K562 (cell line): ENCODE measurements at regions not wholly inside any gene's neighbourhood (a gene's known extent, or its start where the extent isn't known, plus 50 kb on each side); places are given as distances from the start of the nearest gene placed in this dataset.

ENCODE experiments used
- ATAC-seq: fragments of 200-7000 bp; cut with Tn5 transposase; 3 replicates; pipeline ENCODE4 v1.9.1; 2020; ENCODE audit warnings: moderate library complexity
- BruUV-seq: library from RNA; stranded (reverse); fragments of 400-500 nt; replicated peaks from 2 replicates; lab custom pipeline; 2021; lab: Mats Ljungman, UMichigan
- CTCF ChIA-PET: fragments of 300-600 bp; formaldehyde crosslinking; extraction: SDS; loops from one replicate; lab custom pipeline; 2021; ENCODE audit warnings: low intra/inter-chr PET ratio; lab: Yijun Ruan, JAX
- POLR2A ChIA-PET: fragments of 300-600, 350-650 bp; sonication (Branson Sonifier 250); formaldehyde crosslinking; extraction: SDS; loops from one replicate; lab custom pipeline; 2021; ENCODE audit warnings: antibody characterized with exemption, inconsistent platforms; lab: Yijun Ruan, JAX
- DNase-seq, 4 experiments: peaks; one replicate each; pipeline versions ENCODE4 v3.0.0 to v3.0.0-alpha.2; 2011 to 2018; ENCODE audit warnings: low spot score in 3 of 4, mixed read lengths in 3 of 4; ENCODE audit errors: extremely low read depth in 1 of 4
- FAIRE-seq: peaks from 2 replicates; lab custom pipeline; 2011; peaks lifted over from hg19 to GRCh38; lab: Jason Lieb, UNC
- H2AFZ ChIP-seq: 2 replicates; pipeline ENCODE4 v1.6.0; 2011; ENCODE audit warnings: low read depth, low read length, control low read depth, inconsistent platforms
- H3K27ac ChIP-seq: fragments of 200-600 bp; 3 replicates; pipeline ENCODE4 v1.8.0; 2011; ENCODE audit warnings: low read depth, mild to moderate bottlenecking, control low read depth, inconsistent platforms, low read length, moderate library complexity, mixed read lengths; ENCODE audit errors: extremely low read depth
- H3K27me3 ChIP-seq, 2 experiments: fragments of 300-600 bp in 1 of 2; 2 replicates in 1 of 2; 3 replicates in 1 of 2; pipeline versions ENCODE4 v1.6.0 to v1.8.0; 2011; ENCODE audit warnings: inconsistent platforms in 2 of 2, low read length in 2 of 2, mild to moderate bottlenecking in 1 of 2, mixed read lengths in 1 of 2, moderate library complexity in 1 of 2; ENCODE audit not compliant: control insufficient read depth in 2 of 2, insufficient read depth in 2 of 2
- H3K36me3 ChIP-seq: fragments of 300-600 bp; 3 replicates; pipeline ENCODE4 v1.8.0; 2011; ENCODE audit warnings: mild to moderate bottlenecking, low read length, inconsistent platforms; ENCODE audit not compliant: control insufficient read depth, insufficient read depth
- H3K4me1 ChIP-seq, 2 experiments: fragments of 200-600 bp in 1 of 2; replicated peaks in 1 of 2; 2 replicates in 1 of 2; 3 replicates in 1 of 2; pipeline versions ENCODE4 v1.5.1 to v1.8.0; 2011; ENCODE audit warnings: inconsistent platforms in 2 of 2, low read length in 2 of 2, mild to moderate bottlenecking in 1 of 2, mixed read lengths in 1 of 2, moderate library complexity in 1 of 2; ENCODE audit not compliant: control insufficient read depth in 2 of 2, insufficient read depth in 2 of 2
- H3K4me2 ChIP-seq: 2 replicates; pipeline ENCODE4 v1.6.1; 2011; ENCODE audit warnings: low read length, control low read depth, inconsistent platforms, mixed read lengths; ENCODE audit not compliant: insufficient read depth
- H3K4me3 ChIP-seq: fragments of 200-600 bp; sonication (generic), shearing (Covaris generic); 2 replicates; pipeline ENCODE4 v1.5.1; 2016; ENCODE audit warnings: control low read depth, inconsistent platforms
- H3K79me2 ChIP-seq: fragments of 200-600 bp; 3 replicates; pipeline ENCODE4 v1.8.0; 2011; ENCODE audit warnings: low read length, inconsistent platforms; ENCODE audit not compliant: control insufficient read depth, insufficient read depth
- H3K9ac ChIP-seq, 2 experiments: 2 replicates each; pipeline versions ENCODE4 v1.6.0 to v1.6.1; 2011; ENCODE audit warnings: low read depth in 2 of 2, low read length in 2 of 2, control low read depth in 1 of 2, inconsistent platforms in 1 of 2, mild to moderate bottlenecking in 1 of 2, mixed read lengths in 1 of 2; ENCODE audit not compliant: insufficient read depth in 1 of 2
- H3K9me1 ChIP-seq: one replicate; pipeline ENCODE4 v1.6.0; 2011; ENCODE audit warnings: inconsistent platforms, mild to moderate bottlenecking, low read length, moderate library complexity; ENCODE audit not compliant: control insufficient read depth, insufficient read depth
- H3K9me3 ChIP-seq: replicated peaks from 2 replicates; pipeline ENCODE4 v1.5.1; 2011; ENCODE audit warnings: low read depth, low read length, inconsistent platforms; ENCODE audit not compliant: control insufficient read depth, insufficient read depth
- H4K20me1 ChIP-seq: replicated peaks from 2 replicates; pipeline ENCODE4 v1.6.1; 2011; ENCODE audit warnings: low read length, inconsistent platforms, mixed read lengths; ENCODE audit not compliant: control insufficient read depth, insufficient read depth
- ADNP ChIP-seq: fragments of 200-800 bp; sonication (Bioruptor generic); IDR thresholded peaks from 2 replicates; pipeline ENCODE4 v1.6.1; 2016; ENCODE audit warnings: missing genetic modification characterization, missing compliant biosample characterization
- ARID1B ChIP-seq: fragments of 450-650 bp; IDR thresholded peaks from 2 replicates; pipeline ENCODE4 v1.6.1; 2016; ENCODE audit warnings: antibody characterized with exemption, mild to moderate bottlenecking, inconsistent platforms
- BCOR ChIP-seq: fragments of 450-650 bp; IDR thresholded peaks from 2 replicates; pipeline ENCODE4 v1.6.1; 2016
- CTBP1 ChIP-seq: fragments of 450-650 bp; IDR thresholded peaks from 2 replicates; pipeline ENCODE4 v1.6.1; 2016; ENCODE audit warnings: borderline replicate concordance
- EP300 ChIP-seq: IDR thresholded peaks from 2 replicates; pipeline ENCODE4 v1.6.1; 2012; ENCODE audit warnings: low read length, improper control_type of control experiment
- GATAD2A ChIP-seq: fragments of 450-650 bp; IDR thresholded peaks from 2 replicates; pipeline ENCODE4 v1.6.1; 2017
- HDAC1 ChIP-seq, 2 experiments: fragments of 450-650 bp; IDR thresholded peaks; 2 replicates each; pipeline ENCODE4 v1.6.1; 2016 to 2017; ENCODE audit warnings: inconsistent platforms in 1 of 2, mild to moderate bottlenecking in 1 of 2, moderate library complexity in 1 of 2
- MTA1 ChIP-seq: fragments of 450-650 bp; IDR thresholded peaks from 2 replicates; pipeline ENCODE4 v1.6.1; 2017; ENCODE audit warnings: borderline replicate concordance
- OTX1 ChIP-seq: fragments of 450-650 bp; formaldehyde crosslinking; IDR thresholded peaks from 2 replicates; pipeline ENCODE4 v1.4.0; 2022; ENCODE audit warnings: mild to moderate bottlenecking
- RBM25 ChIP-seq: fragments of 200-400 bp; formaldehyde crosslinking; IDR thresholded peaks from 2 replicates; pipeline ENCODE4 v1.6.1; 2018; ENCODE audit warnings: low read length, low read depth, moderate library complexity; ENCODE audit not compliant: severe bottlenecking
- RCOR1 ChIP-seq, 2 experiments: IDR thresholded peaks; 2 replicates each; pipeline ENCODE4 v1.6.1; 2012; ENCODE audit warnings: low read depth in 2 of 2, low read length in 2 of 2, borderline replicate concordance in 1 of 2, improper control_type of control experiment in 1 of 2
- SMARCA4 ChIP-seq: fragments of 450-650 bp; IDR thresholded peaks from 2 replicates; pipeline ENCODE4 v1.6.1; 2016
- SP1 ChIP-seq: sonication (generic); formaldehyde crosslinking; IDR thresholded peaks from 2 replicates; pipeline ENCODE4 v1.8.1; 2022; ENCODE audit warnings: mild to moderate bottlenecking, missing genetic modification reagents
- TRIM28 ChIP-seq: fragments of 450-650 bp; IDR thresholded peaks from 2 replicates; pipeline ENCODE4 v1.6.1; 2017
- XRCC4 ChIP-seq: IDR thresholded peaks from one replicate; pipeline ENCODE4 v1.6.1; 2011; ENCODE audit not compliant: insufficient read depth, insufficient read length; ENCODE audit errors: extremely low read depth
- ZEB2 ChIP-seq: fragments of 450-650 bp; IDR thresholded peaks from 2 replicates; pipeline ENCODE4 v1.6.1; 2016
- ZNF282 ChIP-seq: sonication (generic); formaldehyde crosslinking; IDR thresholded peaks from 2 replicates; pipeline ENCODE4 v1.8.1; 2023; ENCODE audit warnings: missing genetic modification reagents
- WGBS: fragments of 100-300 bp; shearing (Covaris generic); methylation state at CpG from one replicate; pipeline ENCODE4 v1.1.6; 2016; ENCODE audit warnings: low coverage, mixed read lengths; ENCODE audit not compliant: insufficient coverage; ENCODE audit errors: missing lambda C conversion rate; 5-methylcytosine and 5-hydroxymethylcytosine counted together
- in situ Hi-C: fragments of 300-500 bp; cut with MboI; formaldehyde crosslinking; loops from 4 replicates; pipeline ENCODE4 v1.15.0; 2018; ENCODE audit warnings: inconsistent platforms, mixed read lengths
- intact Hi-C: fragments of 100-400 bp; cut with micrococcal nuclease; formaldehyde crosslinking; loops from 2 replicates; pipeline ENCODE4 v1.14.2; 2022
- TF ChIP-seq, protein P1 (sequence below): fragments of 250-450 bp; sonication (Bioruptor Pico); IDR thresholded peaks from 2 replicates; pipeline ENCODE4 v1.8.0; 2022; ENCODE audit warnings: moderate library complexity, mild to moderate bottlenecking, inconsistent platforms
- TF ChIP-seq, protein P2 (sequence below), 3 experiments: fragments of 200-800 bp in 1 of 3; fragments of 250-450 bp in 1 of 3; fragments of 450-650 bp in 1 of 3; sonication (Bioruptor Pico) in 1 of 3; sonication (Bioruptor generic) in 1 of 3; formaldehyde crosslinking in 1 of 3; IDR thresholded peaks; 2 replicates each; pipeline versions ENCODE4 v1.6.1 to v1.8.0; 2016 to 2022; ENCODE audit warnings: mild to moderate bottlenecking in 2 of 3, missing genetic modification characterization in 2 of 3, missing compliant biosample characterization in 1 of 3, moderate library complexity in 1 of 3

DNA sequence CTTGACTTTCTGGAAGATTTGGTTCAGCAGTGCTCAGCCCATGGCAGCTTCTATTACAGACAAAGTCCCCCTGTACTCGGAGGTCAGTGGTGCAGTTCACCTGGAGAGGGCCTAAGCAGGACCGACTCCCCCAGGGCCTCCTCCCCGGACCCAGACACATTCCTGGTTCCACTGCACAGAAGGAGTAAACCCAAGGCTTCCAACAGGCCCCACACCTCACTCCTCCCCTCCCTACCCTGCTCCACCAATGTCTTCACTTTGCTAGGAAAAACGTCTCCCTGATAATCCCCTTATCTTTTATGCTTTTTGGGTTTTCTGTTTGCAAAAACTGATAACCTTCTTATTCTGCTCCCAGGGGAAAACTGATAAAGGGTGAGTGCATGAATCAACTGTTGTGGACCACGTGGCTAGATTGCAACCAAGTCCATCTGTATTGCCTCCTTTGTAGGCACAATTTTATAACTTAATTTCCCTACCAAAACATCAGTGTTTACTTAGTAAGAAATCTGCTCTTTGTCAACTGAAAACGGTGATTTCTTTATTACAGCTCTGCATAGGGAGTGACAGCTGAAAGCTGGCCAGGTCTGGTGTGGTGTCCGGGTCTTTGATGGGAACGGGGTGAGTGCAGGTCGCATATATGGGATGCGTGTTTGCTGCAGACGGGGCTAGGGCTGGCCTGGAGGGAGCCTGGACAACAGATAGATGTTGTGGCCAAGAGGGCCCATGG is 202.5 kb downstream of the GLI2 start:
- ChIA-PET POLR2A (interaction anchor here (0.6 kb wide), 1 partner anchor 46 kb away, joined by 3 read pairs; no protein-coding TSS in a partner anchor), CTCF (no interaction called here)
- Histone ChIP-seq H3K4me1 (peaks cover 39 to 44% of the 10 kb centered on the region in 2 experiments), H3K9me3 (no peaks in the 10 kb centered on the region), H3K4me3 (no peak overlapping the region), H3K79me2 (no peaks in the 10 kb centered on the region), H3K4me2 (peak overlapping the region; percentile 51), H2AFZ (no peak overlapping the region), H3K9ac (no peak overlapping the region), H3K9me1 (no peaks in the 10 kb centered on the region), H4K20me1 (no peaks in the 10 kb centered on the region; the same call in 1 of the 2 replicates), H3K27ac (no peak overlapping the region), H3K36me3 (no peaks in the 10 kb centered on the region; the same call in 2 of the 3 replicates), H3K27me3 (no peaks in the 10 kb centered on the region; a peak in 1 of 5 replicates)
- WGBS = 3% methylated on average over 11 of the region's 11 CpGs
- no peak for FAIRE-seq
- DNase-seq = peak; percentile 31 to 60 (median 42)
- BruUV-seq = no TSS peak
- intact Hi-C loops (no loop called here), in situ Hi-C loops (no loop called here)
- peak; percentile 60 for ATAC-seq
- TF ChIP-seq XRCC4 (no peak), HDAC1 (IDR thresholded peaks at IDR 0.05) (peak in 1 of 2 experiments; percentile 69; a peak in 2 of 4 replicates), SMARCA4 (peak; percentile 80), CTBP1 (peak; percentile 77; the same call in 1 of the 2 replicates), EP300 (peak; percentile 87), BCOR (0 out of 2 replicates have a peak, but pooled peaks have one; percentile 17), RBM25 (no peak), SP1 (CRISPR knock-in tag) (no peak), TRIM28 (no peak), ARID1B (peak; percentile 91), ADNP (tag) (peak; percentile 33; the same call in 1 of the 2 replicates), OTX1 (no peak), ZNF282 (CRISPR knock-in tag) (no peak), GATAD2A (no peak), RCOR1 (IDR thresholded peaks at IDR 0.05; ENCODE audit: borderline replicate concordance in 1 of 2, low read depth in 2 of 2, low read length in 2 of 2) (peak in 1 of 2 experiments; percentile 66; a peak in 2 of 4 replicates), ZEB2 (peak; percentile 68; the same call in 1 of the 2 replicates), MTA1 (peak; percentile 71; the same call in 1 of the 2 replicates)
- TF ChIP-seq, protein P1, sequence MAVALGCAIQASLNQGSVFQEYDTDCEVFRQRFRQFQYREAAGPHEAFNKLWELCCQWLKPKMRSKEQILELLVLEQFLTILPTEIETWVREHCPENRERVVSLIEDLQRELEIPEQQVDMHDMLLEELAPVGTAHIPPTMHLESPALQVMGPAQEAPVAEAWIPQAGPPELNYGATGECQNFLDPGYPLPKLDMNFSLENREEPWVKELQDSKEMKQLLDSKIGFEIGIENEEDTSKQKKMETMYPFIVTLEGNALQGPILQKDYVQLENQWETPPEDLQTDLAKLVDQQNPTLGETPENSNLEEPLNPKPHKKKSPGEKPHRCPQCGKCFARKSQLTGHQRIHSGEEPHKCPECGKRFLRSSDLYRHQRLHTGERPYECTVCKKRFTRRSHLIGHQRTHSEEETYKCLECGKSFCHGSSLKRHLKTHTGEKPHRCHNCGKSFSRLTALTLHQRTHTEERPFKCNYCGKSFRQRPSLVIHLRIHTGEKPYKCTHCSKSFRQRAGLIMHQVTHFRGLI = 0 out of 2 replicates have a peak, but pooled peaks have one; percentile 16
- TF ChIP-seq, protein P2, sequence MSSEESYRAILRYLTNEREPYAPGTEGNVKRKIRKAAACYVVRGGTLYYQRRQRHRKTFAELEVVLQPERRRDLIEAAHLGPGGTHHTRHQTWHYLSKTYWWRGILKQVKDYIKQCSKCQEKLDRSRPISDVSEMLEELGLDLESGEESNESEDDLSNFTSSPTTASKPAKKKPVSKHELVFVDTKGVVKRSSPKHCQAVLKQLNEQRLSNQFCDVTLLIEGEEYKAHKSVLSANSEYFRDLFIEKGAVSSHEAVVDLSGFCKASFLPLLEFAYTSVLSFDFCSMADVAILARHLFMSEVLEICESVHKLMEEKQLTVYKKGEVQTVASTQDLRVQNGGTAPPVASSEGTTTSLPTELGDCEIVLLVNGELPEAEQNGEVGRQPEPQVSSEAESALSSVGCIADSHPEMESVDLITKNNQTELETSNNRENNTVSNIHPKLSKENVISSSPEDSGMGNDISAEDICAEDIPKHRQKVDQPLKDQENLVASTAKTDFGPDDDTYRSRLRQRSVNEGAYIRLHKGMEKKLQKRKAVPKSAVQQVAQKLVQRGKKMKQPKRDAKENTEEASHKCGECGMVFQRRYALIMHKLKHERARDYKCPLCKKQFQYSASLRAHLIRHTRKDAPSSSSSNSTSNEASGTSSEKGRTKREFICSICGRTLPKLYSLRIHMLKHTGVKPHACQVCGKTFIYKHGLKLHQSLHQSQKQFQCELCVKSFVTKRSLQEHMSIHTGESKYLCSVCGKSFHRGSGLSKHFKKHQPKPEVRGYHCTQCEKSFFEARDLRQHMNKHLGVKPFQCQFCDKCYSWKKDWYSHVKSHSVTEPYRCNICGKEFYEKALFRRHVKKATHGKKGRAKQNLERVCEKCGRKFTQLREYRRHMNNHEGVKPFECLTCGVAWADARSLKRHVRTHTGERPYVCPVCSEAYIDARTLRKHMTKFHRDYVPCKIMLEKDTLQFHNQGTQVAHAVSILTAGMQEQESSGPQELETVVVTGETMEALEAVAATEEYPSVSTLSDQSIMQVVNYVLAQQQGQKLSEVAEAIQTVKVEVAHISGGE (CRISPR knock-in tag; IDR thresholded peaks at IDR 0.05) = 0 out of 6 replicates have a peak, but pooled peaks of 1 of the 3 experiments have one; percentile 33
